ENCODE measurements at regions not wholly inside any gene's neighbourhood (a gene's known extent, or its start where the extent isn't known, plus 50 kb on each side); places are given as distances from the start of the nearest gene placed in this dataset.

GRCh38 chr12:24751181-24751580, 197.7 kb downstream of the BCAT1 start:
- H3K9me3 ChIP-seq, result no peaks in the 10 kb centered on the region
- H3K27ac ChIP-seq, result no peak overlapping the region
- H3K27me3 ChIP-seq, result no peaks in the 10 kb centered on the region
- intact Hi-C loops (cut with DNase I; ENCODE audit: low total_unique reads), result no loop called here
- no peaks in the 10 kb centered on the region for H3K36me3 ChIP-seq
- no peak for DNase-seq (ENCODE audit: low spot score in 2 of 2)
- H3K4me1 ChIP-seq, result no peaks in the 10 kb centered on the region
- no peak for TF ChIP-seq CTCF (IDR thresholded peaks at IDR 0.05)
- no peak overlapping the region for H3K4me3 ChIP-seq

GRCh38 chr12:24750263-24750662, 198.6 kb downstream of the BCAT1 start:
- no peaks in the 10 kb centered on the region for H3K4me1 ChIP-seq
- TF ChIP-seq POLR2A (IDR thresholded peaks at IDR 0.05) (no peak), POLR2AphosphoS5 (IDR thresholded peaks at IDR 0.05) (no peak), CTCF (IDR thresholded peaks at IDR 0.05) (no peak)
- no peaks in the 10 kb centered on the region for H3K9me3 ChIP-seq
- intact Hi-C loops (cut with DNase I; ENCODE audit: low total_unique reads), result no loop called here
- H3K36me3 ChIP-seq, result no peaks in the 10 kb centered on the region
- DNase-seq (ENCODE audit: low spot score in 2 of 2), result no peak
- no peak overlapping the region for H3K4me3 ChIP-seq
- no peaks in the 10 kb centered on the region for H3K27me3 ChIP-seq
- H3K27ac ChIP-seq, result no peak overlapping the region

- intact Hi-C loops (cut with DNase I; ENCODE audit: low total_unique reads), result no loop called here
- TF ChIP-seq CTCF (IDR thresholded peaks at IDR 0.05) (no peak), POLR2A (IDR thresholded peaks at IDR 0.05) (no peak)
Observed at GRCh38 chr12:24749171-24749570, 199.7 kb downstream of the BCAT1 start.

GRCh38 chr12:24748326-24748725, 200.6 kb downstream of the BCAT1 start:
- DNase-seq (ENCODE audit: low spot score in 2 of 2), result no peak
- TF ChIP-seq CTCF (IDR thresholded peaks at IDR 0.05) (no peak), POLR2AphosphoS5 (IDR thresholded peaks at IDR 0.05) (no peak), POLR2A (IDR thresholded peaks at IDR 0.05) (no peak)
- intact Hi-C loops (cut with DNase I; ENCODE audit: low total_unique reads), result no loop called here

More at GRCh38 chr12:24749171-24749570, 199.7 kb downstream of the BCAT1 start:
- H3K4me3 ChIP-seq, result no peak overlapping the region
- H3K27ac ChIP-seq, result no peak overlapping the region
- no peaks in the 10 kb centered on the region for H3K36me3 ChIP-seq
- no peaks in the 10 kb centered on the region for H3K9me3 ChIP-seq
- H3K4me1 ChIP-seq, result no peaks in the 10 kb centered on the region
- DNase-seq (ENCODE audit: low spot score in 2 of 2), result no peak
- H3K27me3 ChIP-seq, result no peaks in the 10 kb centered on the region

GRCh38 chr12:24746864-24747263, 202.0 kb downstream of the BCAT1 start:
- TF ChIP-seq POLR2A (IDR thresholded peaks at IDR 0.05), result no peak
- no peak for TF ChIP-seq CTCF (IDR thresholded peaks at IDR 0.05)
- TF ChIP-seq POLR2AphosphoS5 (IDR thresholded peaks at IDR 0.05), result no peak
- Histone ChIP-seq H3K4me1 (no peaks in the 10 kb centered on the region), H3K9me3 (no peaks in the 10 kb centered on the region), H3K36me3 (no peaks in the 10 kb centered on the region), H3K27ac (no peak overlapping the region), H3K4me3 (no peak overlapping the region), H3K27me3 (no peaks in the 10 kb centered on the region)
- intact Hi-C loops (cut with DNase I; ENCODE audit: low total_unique reads), result no loop called here
- DNase-seq (ENCODE audit: low spot score in 2 of 2), result no peak

More at GRCh38 chr12:24748326-24748725, 200.6 kb downstream of the BCAT1 start:
- Histone ChIP-seq H3K36me3 (no peaks in the 10 kb centered on the region), H3K27me3 (no peaks in the 10 kb centered on the region), H3K9me3 (no peaks in the 10 kb centered on the region), H3K27ac (no peak overlapping the region), H3K4me1 (no peaks in the 10 kb centered on the region), H3K4me3 (no peak overlapping the region)

Measured in breast epithelium (tissue), 4 donors.